AG04449 (cell line): ENCODE measurements at regions not wholly inside any gene's neighbourhood (a gene's known extent, or its start where the extent isn't known, plus 50 kb on each side); places are given as distances from the start of the nearest gene placed in this dataset.

ENCODE experiments used
- CTCF ChIA-PET: fragments of 350-600 bp; formaldehyde crosslinking; extraction: SDS; loops from one replicate; lab custom pipeline; 2021; ENCODE audit warnings: antibody characterized with exemption; lab: Yijun Ruan, JAX
- POLR2A ChIA-PET: fragments of 400-600, 350-600 bp; formaldehyde crosslinking; extraction: SDS; loops from one replicate; lab custom pipeline; 2020; ENCODE audit warnings: antibody characterized with exemption, inconsistent platforms; lab: Yijun Ruan, JAX
- DNase-seq: peaks from one replicate; pipeline ENCODE4 v3.0.0-alpha.2; 2010; ENCODE audit warnings: low read depth, low spot score
- H3K4me3 ChIP-seq: 2 replicates; pipeline ENCODE4 v1.5.1; 2011; ENCODE audit warnings: low read depth, mild to moderate bottlenecking, control low read depth, low read length
- TF ChIP-seq, protein P1 (sequence below): IDR thresholded peaks from one replicate; pipeline ENCODE4 v1.5.1; 2011; ENCODE audit warnings: mild to moderate bottlenecking, moderate library complexity, low read length, control low read depth, inconsistent platforms; ENCODE audit not compliant: insufficient read depth; ENCODE audit errors: missing control alignments

DNA sequence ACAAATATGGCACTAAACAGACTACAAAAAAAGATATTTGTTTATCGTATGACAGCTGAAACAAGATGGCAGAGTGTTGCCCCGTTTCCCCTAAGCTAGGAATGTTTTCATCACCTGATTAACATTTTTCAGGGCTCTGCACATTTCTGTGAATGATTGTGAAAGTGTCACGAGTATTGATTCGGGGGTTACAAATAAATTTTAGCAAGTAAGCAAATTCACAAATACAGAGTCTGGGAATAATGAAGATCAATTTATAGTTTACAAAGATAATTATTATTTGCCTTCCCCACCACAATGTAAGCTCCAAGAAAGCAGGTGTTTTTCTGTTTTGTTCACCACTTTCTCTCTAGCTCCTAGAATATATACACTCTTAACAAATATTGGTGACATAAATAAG is 361.2 kb upstream of the ERCC4 start:
- TF ChIP-seq, protein P1, sequence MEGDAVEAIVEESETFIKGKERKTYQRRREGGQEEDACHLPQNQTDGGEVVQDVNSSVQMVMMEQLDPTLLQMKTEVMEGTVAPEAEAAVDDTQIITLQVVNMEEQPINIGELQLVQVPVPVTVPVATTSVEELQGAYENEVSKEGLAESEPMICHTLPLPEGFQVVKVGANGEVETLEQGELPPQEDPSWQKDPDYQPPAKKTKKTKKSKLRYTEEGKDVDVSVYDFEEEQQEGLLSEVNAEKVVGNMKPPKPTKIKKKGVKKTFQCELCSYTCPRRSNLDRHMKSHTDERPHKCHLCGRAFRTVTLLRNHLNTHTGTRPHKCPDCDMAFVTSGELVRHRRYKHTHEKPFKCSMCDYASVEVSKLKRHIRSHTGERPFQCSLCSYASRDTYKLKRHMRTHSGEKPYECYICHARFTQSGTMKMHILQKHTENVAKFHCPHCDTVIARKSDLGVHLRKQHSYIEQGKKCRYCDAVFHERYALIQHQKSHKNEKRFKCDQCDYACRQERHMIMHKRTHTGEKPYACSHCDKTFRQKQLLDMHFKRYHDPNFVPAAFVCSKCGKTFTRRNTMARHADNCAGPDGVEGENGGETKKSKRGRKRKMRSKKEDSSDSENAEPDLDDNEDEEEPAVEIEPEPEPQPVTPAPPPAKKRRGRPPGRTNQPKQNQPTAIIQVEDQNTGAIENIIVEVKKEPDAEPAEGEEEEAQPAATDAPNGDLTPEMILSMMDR: no peak
- ChIA-PET POLR2A (no interaction called here), CTCF (no interaction called here)
- H3K4me3 ChIP-seq: no peak overlapping the region
- no peak for DNase-seq

DNA sequence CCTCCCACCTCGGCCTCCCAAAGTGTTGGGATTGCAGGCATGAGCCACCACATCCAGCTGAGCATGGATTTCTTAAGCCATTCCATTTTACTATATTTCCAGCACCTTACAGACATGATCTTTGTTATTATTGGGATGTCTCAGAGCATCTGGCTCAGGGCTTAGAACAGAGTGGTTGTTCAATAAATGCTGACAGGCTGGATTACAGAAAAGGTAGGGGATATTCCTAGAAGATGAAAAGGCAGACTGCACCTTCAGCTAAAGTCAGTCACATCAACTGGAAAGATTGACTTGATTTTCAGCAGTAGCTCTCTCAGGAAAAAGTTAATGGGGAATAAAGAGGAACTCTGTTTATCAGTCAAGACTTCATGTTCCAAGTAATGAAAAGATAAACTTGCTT is 360.3 kb upstream of the ERCC4 start:
- no peak overlapping the region for H3K4me3 ChIP-seq
- CTCF ChIA-PET: no interaction called here
- DNase-seq: no peak
- POLR2A ChIA-PET: no interaction called here
- TF ChIP-seq, protein P1: no peak

DNA sequence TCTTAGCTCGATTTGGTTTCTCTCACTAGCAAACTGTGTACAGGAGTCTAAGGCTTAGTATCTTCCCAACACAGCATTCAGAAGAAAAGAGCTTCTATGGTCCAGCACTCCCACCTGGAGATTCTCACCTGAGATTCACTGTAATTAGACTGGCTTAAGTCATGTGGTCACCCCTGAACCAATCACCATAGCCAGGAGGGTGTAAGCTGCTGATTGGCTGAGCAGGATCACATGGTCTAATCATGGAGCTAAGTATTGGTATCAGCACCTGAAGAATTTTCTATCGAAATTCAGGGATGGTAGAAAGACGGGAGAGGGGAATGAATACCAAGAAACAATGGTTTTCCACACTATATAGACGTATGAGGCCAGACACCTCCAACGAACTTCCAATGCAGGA is 359.8 kb upstream of the ERCC4 start:
- no peak for DNase-seq
- ChIA-PET CTCF (no interaction called here), POLR2A (no interaction called here)
- TF ChIP-seq, protein P1: no peak
- no peak overlapping the region for H3K4me3 ChIP-seq

DNA sequence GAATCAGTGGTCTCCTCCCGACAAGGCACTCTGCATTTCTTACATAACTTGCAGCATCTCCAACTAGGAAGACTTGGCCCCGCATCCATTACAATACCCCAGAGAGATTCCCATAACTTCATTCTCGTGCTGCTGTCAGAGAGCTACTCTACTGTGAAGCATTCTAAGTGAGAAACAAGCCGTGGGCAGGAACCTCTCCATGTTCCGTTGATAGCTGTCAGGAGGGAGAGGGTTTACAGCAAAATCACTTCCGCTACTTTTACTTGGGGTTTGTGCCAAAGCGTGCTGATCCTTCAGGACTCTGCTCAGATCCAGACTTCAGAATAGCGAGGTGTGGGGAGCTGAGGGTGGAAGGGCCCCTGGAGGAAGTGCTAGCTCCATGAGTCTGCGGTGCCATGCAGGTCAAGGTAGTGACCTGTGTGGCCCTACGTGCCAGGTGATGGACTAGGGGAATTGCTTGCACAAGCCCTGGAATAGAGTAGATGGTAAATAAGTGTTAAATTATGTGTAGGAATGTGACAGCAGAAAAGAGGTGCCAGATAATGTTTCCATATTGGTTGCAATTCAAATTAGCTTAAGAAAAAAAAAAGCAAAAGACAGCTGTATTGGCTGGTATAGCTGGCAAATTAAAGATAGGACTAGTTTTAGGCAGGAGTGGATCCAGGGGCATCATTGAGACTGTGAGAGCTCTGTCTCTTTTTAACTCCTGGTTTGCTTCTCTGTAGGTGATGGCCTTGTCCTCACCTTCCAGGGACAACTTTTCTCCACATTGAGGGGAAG is 358.5 kb upstream of the ERCC4 start:
- H3K4me3 ChIP-seq: no peak overlapping the region
- ChIA-PET POLR2A (no interaction called here), CTCF (no interaction called here)
- DNase-seq: no peak
- TF ChIP-seq, protein P1: no peak

DNA sequence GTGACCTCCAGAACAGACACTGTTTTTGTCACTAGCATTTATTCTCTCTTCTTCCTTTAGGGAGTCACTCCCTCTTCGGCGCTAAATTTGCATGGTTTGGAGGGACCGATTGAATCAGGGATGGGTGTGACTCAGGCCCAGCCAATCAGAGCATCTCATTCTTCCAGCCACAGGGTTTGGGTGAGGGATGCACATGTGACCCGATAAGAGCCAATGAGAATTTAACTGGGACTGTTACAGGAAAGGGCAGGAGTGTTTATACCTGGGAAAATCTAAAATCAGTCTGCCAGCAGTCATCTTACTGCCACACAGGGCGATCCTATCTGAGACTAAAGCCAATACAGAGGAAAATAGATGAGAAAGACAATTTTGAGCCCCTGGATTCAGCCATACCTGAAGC is 351.2 kb upstream of the ERCC4 start:
- no peak overlapping the region for H3K4me3 ChIP-seq
- ChIA-PET CTCF (no interaction called here), POLR2A (no interaction called here)
- no peak for DNase-seq
- TF ChIP-seq, protein P1: no peak

DNA sequence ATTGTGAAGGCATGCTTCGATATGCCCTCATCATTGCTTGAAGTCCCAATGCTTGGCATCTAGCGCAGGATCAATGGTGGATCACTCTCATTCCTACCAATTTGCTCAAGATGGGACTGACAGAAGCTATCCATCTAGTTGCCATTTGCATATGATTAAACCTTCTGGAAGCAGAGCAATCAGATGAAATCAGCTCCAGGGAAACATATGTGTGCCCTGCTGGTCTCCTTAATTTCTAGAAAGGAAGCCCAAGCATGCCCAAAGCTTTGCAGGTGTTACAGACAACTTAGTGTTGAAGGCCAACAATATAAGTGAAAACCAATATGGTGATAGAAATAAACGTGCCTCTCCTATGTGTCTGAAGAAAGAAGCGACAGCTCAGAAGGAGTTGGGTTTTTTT is 350.0 kb upstream of the ERCC4 start:
- POLR2A ChIA-PET: no interaction called here
- TF ChIP-seq, protein P1: no peak
- CTCF ChIA-PET: no interaction called here
- DNase-seq: no peak
- no peak overlapping the region for H3K4me3 ChIP-seq
